Hematopoietic multipotent progenitor cell (in vitro differentiated cells): ENCODE measurements at regions not wholly inside any gene's neighbourhood (a gene's known extent, or its start where the extent isn't known, plus 50 kb on each side); places are given as distances from the start of the nearest gene placed in this dataset. TPM values are rescaled to one million over a fixed set of nuclear protein-coding genes. Genes with fewer than 3 reads are reported as not detected.
"Not testable (repeated sequence)": the region's sequence is repeated elsewhere in the genome, so short reads cannot be mapped to it uniquely, and the experiment has no call there.

Experiments
- DNase-seq, 3 donors: peaks; one replicate each; pipeline ENCODE4 v3.0.0-alpha.2; 2011 to 2015; ENCODE audit warnings: low read depth in 2 of 3, low spot score in 2 of 3
- small RNA-seq: library from RNA; depleted of rRNA; stranded (forward); fragments of <200 nt; gene quantifications from one replicate; pipeline ENCODE3, GENCODE V24; 2012

DNA sequence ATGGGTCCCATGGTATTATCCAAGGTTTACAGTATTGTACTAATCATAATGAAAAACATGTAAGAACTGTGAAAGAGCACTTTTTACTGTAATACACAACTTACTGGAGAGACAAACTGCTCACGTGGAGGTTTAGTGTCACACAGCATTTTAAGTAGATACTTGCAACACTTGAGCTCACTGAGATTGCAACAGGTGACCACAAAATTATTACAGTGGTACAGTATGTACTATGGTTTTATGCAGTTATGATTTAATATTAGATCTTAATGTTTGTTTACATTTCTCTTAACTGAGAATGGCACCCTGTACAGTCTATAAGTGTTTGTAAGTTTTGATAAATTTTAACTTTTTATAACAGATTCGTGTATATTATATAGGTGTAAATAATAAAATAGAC is 118.6 kb upstream of the SKOR2 start:
- no peak for DNase-seq

DNA sequence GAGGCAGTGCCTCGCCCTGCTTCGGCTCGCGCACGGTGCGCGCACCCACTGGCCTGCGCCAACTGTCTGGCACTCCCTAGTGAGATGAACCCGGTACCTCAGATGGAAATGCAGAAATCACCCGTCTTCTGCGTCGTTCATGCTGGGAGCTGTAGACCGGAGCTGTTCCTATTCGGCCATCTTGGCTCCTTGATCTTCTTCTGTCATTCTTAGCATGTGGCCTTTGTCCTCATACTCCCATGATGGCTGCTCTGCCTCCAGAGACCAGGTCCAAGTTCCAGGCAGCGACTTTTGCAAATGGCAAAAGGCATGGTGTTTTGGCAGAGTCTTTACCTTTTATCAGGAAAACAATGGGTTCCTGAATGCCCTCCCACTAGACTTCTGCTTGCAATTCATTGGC is 102.6 kb upstream of the SKOR2 start:
- DNase-seq = not testable (repeated sequence)

DNA sequence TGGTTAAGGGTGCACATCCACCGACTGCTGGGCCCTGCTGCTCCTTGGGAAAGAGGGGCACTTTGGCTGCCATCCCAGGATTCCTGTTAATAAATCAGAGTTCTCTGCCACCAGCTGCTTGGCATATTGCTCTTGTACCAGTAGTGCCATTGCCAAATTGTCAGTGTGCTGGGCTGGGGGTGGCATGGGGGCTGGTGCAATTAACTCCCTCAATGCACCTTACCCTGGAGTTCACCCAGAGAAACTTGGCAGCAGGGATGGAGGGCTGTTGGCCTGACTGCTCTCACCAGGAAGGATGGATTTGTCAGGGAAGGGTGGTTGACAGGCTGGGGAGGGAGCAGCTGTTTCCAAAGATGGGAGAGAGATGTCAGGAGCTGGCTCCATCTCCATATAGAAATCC is 94.6 kb upstream of the SKOR2 start:
- no peak for DNase-seq

DNA sequence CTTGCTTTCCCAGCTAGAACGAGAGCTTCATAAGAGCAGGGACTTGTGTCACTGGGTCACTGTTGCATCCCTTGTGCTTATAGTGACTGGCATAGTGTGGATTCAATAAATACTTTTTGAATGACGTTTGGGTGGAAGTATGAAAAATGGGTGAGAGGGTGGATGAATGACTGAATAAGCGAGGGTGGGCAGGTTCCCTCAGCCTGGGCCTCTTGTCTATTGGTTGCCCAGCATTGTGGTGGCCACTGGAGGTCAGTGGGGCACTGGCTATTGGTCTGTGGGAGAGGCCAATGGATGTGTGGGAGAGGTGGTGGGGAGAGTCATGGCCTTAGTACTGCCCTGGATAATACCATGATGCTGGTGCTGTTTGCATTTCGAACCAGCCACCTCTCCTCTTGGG is 93.8 kb upstream of the SKOR2 start:
- DNase-seq = no peak

DNA sequence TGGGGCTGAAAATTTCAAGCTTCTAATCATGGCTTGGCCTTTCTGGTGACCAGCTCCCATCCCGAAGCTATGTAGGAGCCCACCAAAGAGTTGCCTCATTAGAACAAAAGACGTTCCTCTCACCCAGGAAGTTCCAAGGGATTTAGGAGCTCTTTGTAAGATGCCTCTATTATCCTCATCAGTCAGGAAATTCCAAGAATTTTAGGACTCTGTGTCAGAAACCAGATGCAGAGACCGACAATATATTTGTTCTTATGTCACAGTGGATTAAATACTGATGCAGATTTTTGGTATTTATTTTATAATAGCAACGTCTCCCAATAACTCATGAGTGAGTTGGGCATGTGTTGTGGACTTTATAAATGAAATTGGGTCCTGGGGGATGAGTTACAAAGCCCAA is 91.8 kb upstream of the SKOR2 start:
- DNase-seq = no peak

DNA sequence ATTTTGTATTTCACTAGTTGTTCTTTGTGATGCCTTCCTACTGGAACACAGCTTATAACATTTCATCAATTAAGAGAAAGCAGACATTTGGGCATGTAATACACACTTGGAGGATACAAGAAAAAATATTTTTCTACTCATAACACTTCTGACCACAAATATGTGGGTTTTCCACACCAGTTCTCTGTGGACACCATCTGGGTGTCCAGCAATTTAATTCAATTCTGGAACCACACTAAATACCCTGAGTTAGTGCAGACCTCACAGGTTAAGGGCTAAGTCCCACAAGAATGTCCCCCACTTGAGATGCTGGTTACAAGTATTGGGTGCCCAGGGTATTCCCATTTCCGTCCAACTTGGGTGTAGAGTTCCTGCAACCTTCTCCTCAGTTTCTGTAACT is 91.1 kb upstream of the SKOR2 start:
- no peak for DNase-seq

DNA sequence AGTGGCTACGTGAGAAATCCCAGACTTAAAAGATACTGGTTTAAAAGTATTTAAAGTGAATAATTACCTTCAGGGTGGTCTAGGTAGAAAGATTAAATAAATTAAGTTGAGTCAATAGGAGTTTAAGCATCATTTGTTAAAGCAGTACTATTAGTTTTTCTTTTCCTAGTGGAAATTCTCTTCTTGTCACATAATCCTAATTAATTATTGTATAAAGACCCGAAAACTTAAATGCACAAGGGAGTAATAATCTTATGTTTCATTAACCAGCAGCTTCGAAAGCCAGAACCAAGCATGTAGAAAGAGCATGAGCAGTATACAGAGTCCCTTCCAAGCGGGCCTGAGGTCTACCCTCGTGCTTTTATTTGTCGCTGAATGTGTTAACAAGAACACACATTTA is 90.2 kb upstream of the SKOR2 start:
- DNase-seq = no peak

DNA sequence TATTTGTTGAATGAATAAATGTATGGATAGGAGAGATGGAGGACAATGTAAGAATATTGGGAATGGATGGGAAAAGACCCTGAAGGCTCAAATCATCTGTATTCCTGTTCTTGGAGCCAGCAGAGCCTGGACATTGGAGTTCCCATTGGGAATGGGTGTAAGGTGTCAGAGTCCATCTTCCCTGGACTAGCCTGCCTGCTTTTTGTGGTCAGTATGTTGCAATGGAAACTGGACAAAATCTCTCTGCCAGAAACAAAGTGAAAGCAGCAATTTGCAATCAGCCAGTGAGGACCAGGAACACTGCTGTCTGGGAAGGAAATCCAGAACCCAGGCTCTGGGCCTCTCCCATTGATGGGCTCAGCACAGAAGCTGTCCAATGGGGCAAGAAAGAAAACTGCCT is 83.5 kb upstream of the SKOR2 start:
- no peak for DNase-seq

DNA sequence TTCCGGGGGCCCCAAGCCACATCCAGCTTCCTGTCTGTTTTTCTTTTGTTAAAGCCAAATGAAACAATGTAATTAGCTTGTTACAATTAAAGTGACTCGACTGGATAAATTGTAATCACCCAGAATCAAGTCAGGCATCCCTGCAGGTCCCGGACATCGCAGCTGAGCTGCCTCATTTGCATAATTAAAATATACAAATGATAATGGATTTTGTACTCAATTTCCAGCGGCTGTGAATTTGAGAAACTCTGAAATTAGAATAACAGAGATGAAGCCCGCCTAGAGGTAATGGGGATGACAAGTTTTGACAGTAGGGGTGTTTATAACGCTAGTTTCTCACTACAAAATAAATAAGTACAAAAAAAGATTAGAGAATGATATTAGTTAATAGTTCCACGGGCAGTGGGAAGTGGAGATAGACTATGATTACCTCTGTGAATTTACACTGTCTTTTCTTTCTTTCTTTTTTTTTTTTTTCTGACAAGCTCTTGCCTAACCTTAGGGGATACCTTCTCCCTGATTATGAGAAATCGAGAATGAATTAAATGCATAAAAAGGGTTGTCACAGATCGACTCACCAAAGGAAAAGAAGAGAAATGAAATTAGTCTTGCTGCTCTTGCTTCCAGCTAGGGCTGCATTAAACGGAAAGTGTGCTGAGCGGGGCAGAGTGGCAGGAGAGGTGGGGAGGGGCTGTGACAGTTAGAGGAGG is 82.6 kb upstream of the SKOR2 start:
- no peak for DNase-seq

DNA sequence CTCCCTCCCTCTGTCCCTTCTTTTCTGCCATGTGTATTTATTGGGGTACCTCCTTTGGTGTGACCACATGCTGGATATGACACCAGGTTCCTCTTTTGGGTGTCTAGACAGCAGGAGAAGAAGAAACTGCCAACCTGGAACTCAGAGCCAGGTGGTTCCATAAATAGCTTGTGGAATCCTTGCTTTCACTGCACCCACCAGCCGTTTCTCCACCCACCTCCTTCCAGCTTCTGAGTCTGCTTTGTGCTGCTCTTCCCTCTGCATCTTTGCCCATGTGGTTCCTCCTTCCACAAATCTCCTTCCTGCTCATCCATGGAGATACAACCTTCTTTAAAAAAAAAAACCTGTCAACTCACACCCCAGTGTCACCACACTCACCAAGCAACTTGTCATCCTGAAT is 80.2 kb upstream of the SKOR2 start:
- DNase-seq = no peak

DNA sequence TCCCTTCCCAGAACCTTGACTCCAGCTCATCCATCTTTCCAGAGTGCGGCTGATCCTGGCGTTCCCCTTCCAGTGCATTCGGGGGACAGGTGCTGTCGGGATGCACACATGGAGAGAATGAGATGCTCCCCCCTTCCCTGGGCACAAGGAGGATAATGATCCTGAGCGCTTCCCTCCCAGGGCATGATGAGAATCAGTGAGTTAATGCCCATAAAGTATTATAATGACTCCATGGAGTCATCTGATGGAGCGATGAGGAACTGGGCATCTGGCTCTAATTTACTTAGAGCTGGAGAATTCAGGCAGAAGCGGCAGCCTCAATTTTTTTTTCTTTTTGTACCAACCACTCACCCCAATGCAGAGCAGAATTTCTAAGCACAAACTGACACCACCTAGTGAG is 79.6 kb upstream of the SKOR2 start:
- no peak for DNase-seq

DNA sequence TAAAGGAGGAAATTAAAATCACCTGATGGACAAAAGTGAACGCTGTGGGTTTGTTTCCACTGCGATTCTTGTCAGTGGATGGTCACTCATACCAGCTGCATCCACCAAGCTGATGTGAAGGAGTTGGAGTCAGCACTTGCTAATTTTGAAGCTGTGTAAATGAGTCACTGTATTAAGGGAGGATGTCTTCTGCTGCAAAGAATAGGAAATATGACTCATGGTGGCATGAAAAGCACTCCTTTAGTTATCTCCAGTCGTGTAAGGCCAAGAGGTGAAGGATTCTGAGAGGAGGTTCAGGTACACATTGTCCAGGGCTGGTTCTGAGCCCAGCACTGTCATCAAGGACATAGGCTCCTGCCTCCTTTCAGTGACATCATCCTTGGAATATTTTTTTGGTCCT is 71.7 kb upstream of the SKOR2 start:
- DNase-seq = no peak

DNA sequence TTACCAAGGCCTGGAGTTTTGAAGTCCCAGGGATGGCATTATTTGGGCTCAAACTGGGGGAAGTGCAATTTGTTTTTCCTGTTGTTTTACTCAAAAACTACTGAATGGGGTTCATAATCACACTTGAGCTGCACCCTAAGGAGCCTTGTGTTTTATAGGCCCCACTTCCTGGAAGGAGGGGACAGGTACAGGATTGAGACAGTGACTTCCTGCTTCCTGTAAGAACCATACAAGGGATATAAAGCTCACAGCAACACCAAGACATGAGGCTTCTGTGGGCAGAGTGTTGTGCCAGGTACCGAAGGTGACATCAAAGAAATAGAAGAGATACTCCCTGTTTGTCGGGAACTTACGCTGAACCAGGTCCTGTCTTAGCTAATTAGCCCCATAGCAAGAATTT is 70.4 kb upstream of the SKOR2 start:
- DNase-seq = no peak

DNA sequence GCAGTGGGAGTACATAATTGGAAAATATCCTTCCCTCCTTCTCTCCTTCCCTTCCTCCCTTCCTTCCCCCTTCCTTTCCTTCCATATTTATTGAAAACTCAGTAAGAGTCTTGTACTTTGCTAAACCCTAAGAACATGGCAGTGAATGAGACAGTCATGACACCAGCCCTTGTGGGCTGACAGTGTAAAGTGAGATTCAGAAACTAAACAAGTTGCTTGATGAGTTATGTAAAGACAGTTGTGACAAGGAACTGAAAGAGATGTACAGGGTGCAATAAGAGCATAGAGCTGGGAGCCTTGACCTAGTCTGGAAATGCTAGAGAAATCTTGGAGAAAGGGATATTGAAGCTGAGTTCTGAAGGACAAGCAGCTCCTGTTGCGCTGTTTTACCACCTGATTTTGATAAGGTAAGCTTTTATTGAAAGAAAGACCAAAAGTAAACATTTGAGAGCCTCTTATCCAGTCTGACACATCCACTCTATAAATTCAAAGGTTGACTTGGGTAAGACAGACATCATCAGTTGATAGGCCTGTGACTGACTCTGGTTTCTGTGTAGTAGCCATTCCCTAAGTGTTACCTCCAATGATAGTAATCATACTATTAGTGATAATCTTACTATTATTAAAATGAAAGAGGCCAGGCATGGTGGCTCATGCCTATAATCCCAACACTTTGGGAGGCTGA is 66.5 kb upstream of the SKOR2 start:
- no peak for DNase-seq

DNA sequence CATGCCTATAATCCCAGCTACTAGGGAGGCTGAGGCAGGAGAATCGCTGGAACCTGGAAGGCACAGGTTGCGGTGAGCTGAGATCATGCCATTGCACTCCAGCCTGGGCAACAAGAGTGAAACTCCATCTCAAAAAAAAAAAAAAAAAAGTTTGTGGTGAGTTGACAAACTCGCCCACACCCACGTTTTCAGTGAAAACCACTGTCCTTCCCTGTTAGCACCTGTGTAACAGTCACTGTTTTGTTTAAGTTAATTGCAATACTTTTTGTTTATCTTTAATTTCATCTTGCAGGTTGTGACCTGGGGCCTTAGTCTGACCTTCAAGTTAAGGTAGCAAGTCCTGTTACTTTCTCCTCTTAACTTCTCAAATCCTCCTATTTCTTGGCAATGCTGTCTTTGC is 65.5 kb upstream of the SKOR2 start:
- DNase-seq = no peak

DNA sequence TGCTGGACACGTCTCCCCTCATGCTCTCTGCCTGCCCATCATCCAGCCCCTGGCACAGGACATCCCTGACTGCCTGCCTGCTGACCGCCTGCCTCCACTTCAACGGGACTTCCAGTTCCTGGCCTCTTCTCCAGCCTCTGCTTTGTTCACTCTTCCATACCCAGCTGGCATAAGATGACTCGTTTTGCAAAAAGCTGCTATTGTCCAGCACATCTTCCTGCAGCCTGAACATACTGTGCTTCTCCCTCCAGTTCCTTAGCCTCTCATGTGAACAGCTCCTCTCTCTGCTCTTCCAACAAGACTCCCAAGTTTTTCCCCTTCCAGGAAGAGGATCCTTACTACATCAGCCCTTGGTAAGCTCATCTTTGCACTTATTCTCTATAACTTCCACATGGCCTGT is 62.4 kb upstream of the SKOR2 start:
- DNase-seq = no peak

DNA sequence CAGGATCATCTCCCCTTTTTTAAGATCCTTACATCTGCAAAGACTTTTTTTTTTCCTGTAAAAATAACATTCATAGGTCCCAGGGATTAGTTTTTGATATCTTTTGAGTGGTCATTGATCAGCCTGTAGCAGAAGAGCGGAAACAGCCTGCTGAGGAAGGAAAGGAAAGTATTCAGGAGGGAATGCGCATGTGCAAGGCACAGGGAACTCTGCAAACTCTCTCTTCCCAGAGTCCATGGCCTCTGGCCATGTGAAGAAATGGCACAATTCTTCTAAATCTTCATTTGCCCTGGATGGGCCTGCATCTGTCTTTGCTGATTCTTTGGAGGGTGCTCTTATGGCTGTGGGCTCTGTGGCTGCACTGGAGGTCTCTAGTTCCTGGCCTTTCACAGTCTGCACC is 60.1 kb upstream of the SKOR2 start:
- no peak for DNase-seq

Small RNA genes lying in the stretch of these regions (small RNA-seq; reads per million reads assigned to genes)
- gene MIR4527 = not detected
